Amniotic epithelial cell (primary cell): ENCODE measurements at regions not wholly inside any gene's neighbourhood (a gene's known extent, or its start where the extent isn't known, plus 50 kb on each side); places are given as distances from the start of the nearest gene placed in this dataset.

Experiments
- DNase-seq: peaks from one replicate; pipeline ENCODE4 v3.0.0-alpha.2; 2010; ENCODE audit warnings: low read depth

DNA sequence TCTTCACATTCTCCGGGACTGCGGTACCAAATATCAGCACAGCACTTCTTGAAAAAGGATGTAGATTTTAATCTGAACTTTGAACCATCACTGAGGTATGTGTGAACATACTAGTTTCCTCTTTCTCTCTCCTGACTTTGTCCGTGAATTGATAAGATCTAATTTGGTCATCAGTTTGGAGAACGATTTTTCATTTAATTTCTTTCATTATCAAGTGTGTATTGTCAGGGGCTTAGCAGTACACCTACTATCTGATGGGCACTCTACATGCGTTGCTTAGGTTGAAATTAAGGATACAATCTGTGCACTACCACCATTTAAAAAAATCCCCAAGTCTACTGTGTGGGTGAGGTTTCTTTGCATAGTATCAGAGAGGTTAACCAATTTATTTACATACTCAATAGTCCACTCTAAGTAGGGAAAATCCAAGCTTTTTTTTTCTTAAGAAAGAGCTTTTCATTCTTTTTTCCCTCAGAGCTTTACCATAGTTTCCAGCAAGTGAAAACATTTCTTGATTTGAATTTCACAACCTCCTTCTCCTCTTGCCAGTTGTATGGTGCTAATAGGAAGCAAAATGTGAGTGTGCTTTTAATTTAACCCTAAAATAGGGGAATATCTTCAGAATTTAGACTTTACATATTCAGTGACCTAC, 105.4 kb upstream of the ESR1 start:
- no peak for DNase-seq

- no peak for DNase-seq
Observed at GRCh38 chr6:151702851-151703658, 104.4 kb upstream of the ESR1 start.

DNA sequence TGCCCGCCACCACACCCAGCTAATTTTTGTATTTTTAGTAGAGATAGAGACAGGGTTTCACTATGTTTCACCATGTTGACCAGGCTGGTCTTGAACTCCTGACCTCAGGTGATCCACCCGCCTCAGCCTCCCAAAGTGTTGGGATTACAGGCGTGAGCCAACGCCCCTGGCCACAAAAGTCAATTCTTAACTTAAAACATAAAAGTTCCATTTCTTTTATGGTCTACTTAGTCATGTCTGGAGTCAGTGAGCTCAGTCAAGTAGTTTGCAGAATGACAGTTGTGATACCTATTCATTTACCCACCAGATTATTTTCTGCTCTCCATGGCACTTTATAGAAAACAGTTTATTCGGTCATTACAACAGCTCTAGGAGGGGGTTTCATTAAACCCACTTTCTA, 103.1 kb upstream of the ESR1 start:
- no peak for DNase-seq

DNA sequence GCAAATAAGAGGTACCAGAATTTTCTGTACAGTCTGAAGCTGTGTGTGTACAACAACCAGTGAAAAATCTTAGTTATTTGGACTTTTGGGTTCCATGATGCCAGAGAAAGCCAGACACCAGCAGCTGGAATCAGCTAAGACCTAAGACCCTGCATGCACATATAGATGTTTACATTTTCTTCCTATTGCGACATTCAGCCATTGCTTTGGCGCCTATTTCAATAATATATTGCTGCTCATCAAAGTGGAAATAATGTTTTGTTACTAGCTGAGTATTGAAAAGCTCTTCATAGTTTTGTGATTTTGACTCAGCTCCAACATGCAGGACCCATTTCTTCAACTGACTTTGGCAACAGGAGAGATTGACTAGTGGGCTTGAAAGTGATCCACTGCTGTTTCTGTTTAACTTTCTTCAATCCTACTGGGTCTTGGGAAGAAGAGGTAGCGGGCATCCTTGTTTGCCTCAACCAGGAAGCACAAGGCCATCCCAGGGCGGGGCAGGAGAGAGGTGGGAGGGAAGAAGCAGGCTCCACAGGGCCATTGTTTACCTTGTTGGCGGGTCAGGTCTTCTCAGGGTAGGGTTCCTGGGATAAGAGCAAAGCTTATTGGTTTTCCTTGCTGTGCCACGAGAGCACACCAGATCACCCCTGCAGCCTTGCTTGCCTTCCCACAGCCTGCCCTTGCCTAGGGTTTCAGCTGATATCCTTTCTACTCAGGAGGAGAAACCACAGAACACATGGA, 101.3 kb upstream of the ESR1 start:
- DNase-seq: no peak

GRCh38 chr6:151709329-151709728, 98.2 kb upstream of the ESR1 start:
- DNase-seq: no peak

DNA sequence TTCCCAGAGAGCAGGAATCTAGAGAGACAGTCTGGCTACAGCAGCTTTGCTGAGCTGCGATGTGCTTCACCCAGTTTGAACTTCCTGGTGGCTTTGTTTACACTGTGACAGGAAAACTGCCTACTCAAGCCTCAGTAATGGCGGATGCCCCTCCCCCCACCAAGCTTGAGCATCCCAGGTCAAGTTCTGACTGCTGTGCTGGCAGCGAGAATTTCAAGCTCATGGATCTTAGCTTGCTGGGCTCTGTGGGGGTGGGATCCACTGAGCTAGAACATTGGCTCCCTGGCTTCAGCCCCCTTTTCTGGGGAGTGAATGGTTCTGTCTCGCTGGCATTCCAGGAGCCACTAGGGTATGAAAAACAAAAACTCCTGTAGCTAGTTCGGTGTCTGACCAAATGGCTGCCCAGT, 91.0 kb upstream of the ESR1 start:
- no peak for DNase-seq

DNA sequence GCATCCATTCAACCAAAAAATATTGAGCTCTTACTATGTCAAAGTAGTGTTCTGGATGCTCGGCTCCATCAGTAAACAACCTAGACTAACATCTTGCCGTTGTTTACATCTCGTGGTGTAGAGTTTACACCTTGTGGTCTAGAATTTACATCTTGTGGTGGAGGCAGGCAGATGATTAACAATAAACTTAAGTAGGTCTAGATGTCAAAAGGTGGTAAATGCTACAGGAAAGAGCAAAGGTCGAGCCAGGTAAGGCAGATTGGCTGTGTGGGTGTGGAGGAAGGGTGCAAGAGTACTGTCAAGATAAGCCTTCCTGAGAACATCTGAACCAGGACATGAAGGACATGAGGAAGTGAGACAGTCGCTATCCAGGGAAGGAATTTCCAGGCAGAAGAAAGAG, 88.4 kb upstream of the ESR1 start:
- DNase-seq: no peak

GRCh38 chr6:151721146-151721545, 86.3 kb upstream of the ESR1 start:
- DNase-seq: no peak

DNA sequence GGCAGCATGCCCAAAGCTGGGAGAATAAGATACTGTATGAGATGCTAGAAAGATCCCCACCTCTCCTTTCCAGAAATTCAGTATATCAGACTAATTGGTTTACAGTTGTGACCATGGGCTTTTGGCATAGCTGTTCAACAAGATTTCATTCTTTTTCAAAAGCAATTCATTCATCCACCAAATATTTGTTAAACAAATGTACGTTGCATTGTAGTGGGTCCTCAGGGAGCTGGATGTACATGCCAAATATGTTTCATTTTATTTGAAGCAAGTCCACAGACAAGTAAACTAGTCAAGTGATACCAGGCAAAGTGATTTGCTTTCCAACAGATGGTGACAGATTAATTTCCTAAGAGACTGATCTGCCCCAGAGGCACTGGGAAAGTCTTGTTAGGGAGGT, 85.8 kb upstream of the ESR1 start:
- no peak for DNase-seq

- no peak for DNase-seq
Observed at GRCh38 chr6:151722342-151722741, 85.1 kb upstream of the ESR1 start.

- no peak for DNase-seq
Observed at GRCh38 chr6:151723152-151723551, 84.3 kb upstream of the ESR1 start.

DNA sequence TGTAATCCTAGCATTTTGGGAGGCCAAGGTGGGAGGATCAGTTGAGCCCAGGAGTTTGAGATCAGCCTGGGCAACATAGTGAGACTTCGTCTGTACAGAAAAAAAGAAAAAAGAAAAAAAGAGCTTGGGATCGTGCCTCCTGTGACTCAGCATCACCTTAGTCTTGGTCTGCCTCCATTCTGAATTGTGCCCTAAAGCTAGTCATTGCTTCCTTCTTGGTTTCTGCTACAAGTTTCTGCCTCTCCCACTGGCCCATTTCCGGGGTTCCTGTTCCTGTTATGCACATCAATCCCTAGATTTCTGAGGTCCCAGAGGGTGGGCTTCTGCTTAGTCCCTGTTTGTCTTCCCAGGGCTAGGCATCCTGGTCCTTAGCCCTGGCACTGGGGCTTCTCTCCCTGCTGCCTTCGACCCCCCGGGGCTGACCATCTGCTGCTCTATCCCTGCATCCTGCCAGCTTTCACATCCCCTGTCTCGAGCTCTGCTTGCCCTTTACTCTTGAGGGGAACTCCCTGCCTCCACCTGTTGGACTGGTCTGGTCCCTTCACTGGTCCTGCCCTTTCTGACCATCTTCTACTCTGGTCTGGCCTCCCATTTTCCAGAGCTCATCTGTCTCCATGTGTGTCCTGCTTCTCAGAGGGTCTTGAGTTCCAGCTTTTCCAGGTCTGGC, 77.5 kb upstream of the ESR1 start:
- no peak for DNase-seq

GRCh38 chr6:151730496-151730870, 77.0 kb upstream of the ESR1 start:
- no peak for DNase-seq

- DNase-seq: no peak
Observed at GRCh38 chr6:151731313-151731712, 76.2 kb upstream of the ESR1 start.

DNA sequence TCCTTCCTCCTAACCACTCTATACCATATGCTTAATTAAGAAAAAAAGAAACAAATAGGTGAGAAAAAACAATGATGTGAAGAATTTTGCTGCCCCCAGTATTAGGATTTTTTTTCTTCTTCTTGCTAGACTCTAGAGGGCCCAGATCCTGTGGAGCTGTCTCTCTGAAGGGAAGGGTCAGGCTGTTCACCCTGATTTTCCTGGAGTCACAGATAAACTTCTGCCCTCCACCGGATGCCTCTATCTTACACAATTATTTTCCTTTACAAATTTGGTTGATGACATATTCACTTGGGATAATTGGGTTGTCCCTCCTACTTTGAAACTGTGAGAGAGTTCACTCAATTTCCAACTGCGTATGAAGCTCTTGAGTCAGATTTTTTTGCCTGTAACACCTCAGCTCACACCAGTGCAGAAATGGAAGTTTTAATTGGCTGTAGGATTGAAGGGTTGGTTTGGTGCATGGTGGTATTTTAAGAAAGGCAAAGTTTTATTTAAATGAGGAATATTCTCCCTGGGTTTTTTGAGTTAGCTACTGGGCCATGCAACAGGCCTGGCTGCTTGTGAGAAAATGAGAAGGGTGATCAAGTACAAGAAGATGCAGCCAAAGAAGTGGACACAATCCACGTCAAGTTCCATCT, 73.7 kb upstream of the ESR1 start:
- no peak for DNase-seq

DNA sequence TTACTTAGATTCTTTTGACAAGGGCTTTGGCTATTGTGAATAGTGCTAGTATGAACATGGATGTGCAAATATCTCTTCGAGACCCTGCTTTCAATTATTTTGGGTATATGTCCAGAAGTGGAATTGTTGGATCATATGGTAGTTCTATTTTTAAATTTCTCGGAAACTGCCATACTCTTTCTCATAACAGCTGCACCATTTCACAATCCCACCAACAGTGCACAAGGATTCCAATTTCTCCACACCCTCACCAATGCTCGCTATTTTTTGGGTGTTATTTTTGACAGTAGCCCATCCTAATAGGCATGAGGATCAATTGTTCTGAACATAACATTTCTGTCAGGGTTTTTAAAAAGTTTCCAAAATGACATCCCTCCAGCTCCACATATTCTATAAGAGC, 69.2 kb upstream of the ESR1 start:
- DNase-seq: no peak

DNA sequence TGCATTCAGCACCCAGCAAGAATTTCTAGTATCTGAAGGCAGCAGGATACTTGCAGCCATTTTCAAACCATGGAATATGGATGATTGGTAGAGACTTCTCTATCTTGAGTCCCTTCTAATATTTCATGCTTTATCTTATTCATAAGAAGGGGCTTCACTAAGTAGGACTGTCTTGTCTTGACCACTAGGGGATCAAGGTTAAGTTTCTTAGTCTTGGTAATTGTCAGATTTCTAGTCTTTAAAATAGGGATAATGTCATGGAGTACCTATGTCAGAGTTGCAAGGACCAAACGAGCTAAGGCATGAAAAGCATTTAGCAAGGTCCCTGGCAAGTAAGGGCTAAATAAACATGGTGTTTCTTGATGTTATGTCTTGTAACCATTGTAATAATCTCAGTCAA, 68.5 kb upstream of the ESR1 start:
- DNase-seq: no peak

GRCh38 chr6:151740820-151741219, 66.7 kb upstream of the ESR1 start:
- DNase-seq: no peak

DNA sequence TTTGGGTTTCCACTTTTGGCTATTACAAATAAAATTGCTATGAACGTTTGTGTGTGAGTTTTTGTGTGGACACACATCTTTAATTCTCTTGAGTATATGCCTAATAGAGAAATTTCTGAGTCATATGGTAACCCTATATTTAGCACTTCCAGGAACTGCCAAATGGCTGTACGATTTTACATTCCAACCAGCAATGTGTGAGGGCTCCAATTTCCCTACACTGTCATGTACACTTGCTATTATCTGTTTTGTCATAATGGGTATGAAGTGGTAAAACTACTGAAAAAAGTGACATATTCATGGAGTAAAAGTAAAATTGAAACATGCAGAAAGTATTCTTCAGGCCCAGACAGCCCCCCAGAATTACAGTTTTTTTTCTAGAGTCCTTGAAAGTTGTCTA, 59.6 kb upstream of the ESR1 start:
- no peak for DNase-seq

GRCh38 chr6:151749341-151749740, 58.1 kb upstream of the ESR1 start:
- no peak for DNase-seq

GRCh38 chr6:151753581-151753980, 53.9 kb upstream of the ESR1 start:
- DNase-seq: no peak

DNA sequence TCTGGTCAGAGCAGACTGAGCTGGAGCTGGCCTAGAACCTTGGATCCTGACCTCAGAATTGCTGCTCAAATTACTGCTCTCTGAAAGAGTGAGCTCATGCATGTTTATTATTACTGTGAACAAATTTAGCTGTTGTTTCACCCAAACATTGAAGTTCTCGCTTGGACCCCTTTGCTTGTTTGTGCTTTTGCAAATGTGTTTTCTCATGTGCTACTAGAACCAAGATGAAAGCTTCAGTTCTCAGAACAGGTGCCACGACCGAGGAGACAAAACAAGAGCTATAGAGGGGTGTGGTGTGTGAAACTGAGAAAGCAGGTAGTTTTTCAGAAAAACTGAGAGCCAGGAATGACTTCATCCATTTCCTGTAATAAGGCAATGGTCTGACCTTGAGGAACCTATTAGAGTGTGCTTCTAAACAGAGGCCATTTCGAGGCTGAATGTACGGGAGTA, 50.0 kb upstream of the ESR1 start:
- DNase-seq: no peak
